ENCODE measurements at regions not wholly inside any gene's neighbourhood (a gene's known extent, or its start where the extent isn't known, plus 50 kb on each side); places are given as distances from the start of the nearest gene placed in this dataset.
"Not testable (repeated sequence)": the region's sequence is repeated elsewhere in the genome, so short reads cannot be mapped to it uniquely, and the experiment has no call there.

DNA sequence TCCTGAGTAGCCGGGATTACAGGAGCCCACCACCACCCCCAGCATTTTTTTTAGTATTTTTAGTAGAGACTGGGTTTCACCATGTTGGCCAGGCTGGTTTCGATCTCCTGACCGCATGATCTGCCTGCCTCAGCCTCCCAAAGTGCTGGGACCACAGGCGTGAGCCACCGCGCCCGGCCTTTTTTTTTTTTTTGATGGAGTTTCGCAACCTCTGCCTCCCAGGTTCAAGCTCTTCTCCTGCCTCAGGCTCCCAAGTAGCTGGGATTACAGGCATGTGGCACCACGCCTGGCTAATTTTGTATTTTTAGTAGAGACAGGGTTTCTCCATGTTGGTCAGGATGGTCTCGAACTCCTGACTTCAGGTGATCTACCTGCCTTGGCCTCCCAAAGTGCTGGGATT is 60.2 kb upstream of the PAXBP1 start:
- TF ChIP-seq, protein P1, sequence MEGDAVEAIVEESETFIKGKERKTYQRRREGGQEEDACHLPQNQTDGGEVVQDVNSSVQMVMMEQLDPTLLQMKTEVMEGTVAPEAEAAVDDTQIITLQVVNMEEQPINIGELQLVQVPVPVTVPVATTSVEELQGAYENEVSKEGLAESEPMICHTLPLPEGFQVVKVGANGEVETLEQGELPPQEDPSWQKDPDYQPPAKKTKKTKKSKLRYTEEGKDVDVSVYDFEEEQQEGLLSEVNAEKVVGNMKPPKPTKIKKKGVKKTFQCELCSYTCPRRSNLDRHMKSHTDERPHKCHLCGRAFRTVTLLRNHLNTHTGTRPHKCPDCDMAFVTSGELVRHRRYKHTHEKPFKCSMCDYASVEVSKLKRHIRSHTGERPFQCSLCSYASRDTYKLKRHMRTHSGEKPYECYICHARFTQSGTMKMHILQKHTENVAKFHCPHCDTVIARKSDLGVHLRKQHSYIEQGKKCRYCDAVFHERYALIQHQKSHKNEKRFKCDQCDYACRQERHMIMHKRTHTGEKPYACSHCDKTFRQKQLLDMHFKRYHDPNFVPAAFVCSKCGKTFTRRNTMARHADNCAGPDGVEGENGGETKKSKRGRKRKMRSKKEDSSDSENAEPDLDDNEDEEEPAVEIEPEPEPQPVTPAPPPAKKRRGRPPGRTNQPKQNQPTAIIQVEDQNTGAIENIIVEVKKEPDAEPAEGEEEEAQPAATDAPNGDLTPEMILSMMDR (IDR thresholded peaks at IDR 0.05; ENCODE audit: low read length), result not testable (repeated sequence)
- TF ChIP-seq EZH2 (optimal IDR thresholded peaks at IDR 0.05; ENCODE audit: low read depth, low read length); EZH2phosphoT487 (IDR thresholded peaks at IDR 0.05; ENCODE audit: low read length): not testable (repeated sequence)
